A673 (cell line): ENCODE measurements at regions not wholly inside any gene's neighbourhood (a gene's known extent, or its start where the extent isn't known, plus 50 kb on each side); places are given as distances from the start of the nearest gene placed in this dataset.

Experiments
- BruUV-seq: library from RNA; stranded (reverse); fragments of 400-500 nt; replicated peaks from 2 replicates; lab custom pipeline; 2021; lab: Mats Ljungman, UMichigan
- CTCF ChIA-PET: fragments of 300-600 bp; sonication (Branson Sonifier 250); formaldehyde crosslinking; loops from one replicate; lab custom pipeline; 2022; ENCODE audit warnings: antibody characterized with exemption; lab: Charles Lee
- POLR2A ChIA-PET: fragments of 300-600 bp; sonication (Branson Sonifier 250); formaldehyde crosslinking; loops from one replicate; lab custom pipeline; 2022; ENCODE audit warnings: antibody characterized with exemption; ENCODE audit not compliant: low non-redundant PET; lab: Charles Lee
- DNase-seq: peaks from one replicate; pipeline ENCODE4 v3.0.0-alpha.2; 2015; ENCODE audit warnings: low spot score
- H3K27ac ChIP-seq: fragments of 200-600 bp; sonication (generic); 2 replicates; pipeline ENCODE4 v1.5.1; 2016; ENCODE audit warnings: mixed run types, low read depth, mild to moderate bottlenecking, mixed read lengths, antibody characterized with exemption, low read length; ENCODE audit not compliant: poor library complexity, severe bottlenecking
- H3K27me3 ChIP-seq: fragments of 200-600 bp; sonication (generic); replicated peaks from 2 replicates; pipeline ENCODE4 v1.6.1; 2017; ENCODE audit warnings: mixed run types, low read depth, mild to moderate bottlenecking, mixed read lengths, antibody characterized with exemption, low read length; ENCODE audit not compliant: insufficient read depth, poor library complexity
- H3K36me3 ChIP-seq: fragments of 200-600 bp; sonication (generic); 2 replicates; pipeline ENCODE4 v1.6.1; 2016; ENCODE audit warnings: mixed run types, mild to moderate bottlenecking, mixed read lengths, antibody characterized with exemption, low read length; ENCODE audit not compliant: insufficient read depth, poor library complexity, severe bottlenecking
- H3K4me1 ChIP-seq: fragments of 200-600 bp; sonication (generic); 2 replicates; pipeline ENCODE4 v1.6.1; 2017; ENCODE audit warnings: mixed run types, mild to moderate bottlenecking, mixed read lengths, antibody characterized with exemption, low read length; ENCODE audit not compliant: insufficient read depth, poor library complexity, severe bottlenecking
- H3K4me3 ChIP-seq: fragments of 200-600 bp; sonication (generic); 2 replicates; pipeline ENCODE4 v1.5.1; 2016; ENCODE audit warnings: low read depth, mixed run types, mild to moderate bottlenecking, mixed read lengths, low read length; ENCODE audit not compliant: poor library complexity, severe bottlenecking
- H3K9me3 ChIP-seq: fragments of 200-600 bp; sonication (generic); 2 replicates; pipeline ENCODE4 v1.6.1; 2016; ENCODE audit warnings: mixed run types, low read depth, mild to moderate bottlenecking, mixed read lengths, antibody characterized with exemption, low read length; ENCODE audit not compliant: poor library complexity, severe bottlenecking
- EZH2 ChIP-seq: fragments of 200-600 bp; sonication (generic); IDR thresholded peaks from 2 replicates; pipeline ENCODE4 v1.6.1; 2017; ENCODE audit warnings: borderline replicate concordance, low read depth, mild to moderate bottlenecking, mixed read lengths, antibody characterized with exemption, low read length; ENCODE audit not compliant: poor library complexity, severe bottlenecking
- intact Hi-C: fragments of 100-400 bp; cut with micrococcal nuclease; formaldehyde crosslinking; loops from one replicate; pipeline ENCODE4 v1.10.0; 2022; ENCODE audit not compliant: unreplicated experiment
- TF ChIP-seq, protein P1 (sequence below): fragments of 300-800, 200-600 bp; sonication (generic); conservative IDR thresholded peaks from 2 replicates; pipeline ENCODE4 v1.5.1; 2017; ENCODE audit warnings: low read depth, mild to moderate bottlenecking, antibody characterized with exemption, low read length, moderate library complexity, mixed read lengths

DNA sequence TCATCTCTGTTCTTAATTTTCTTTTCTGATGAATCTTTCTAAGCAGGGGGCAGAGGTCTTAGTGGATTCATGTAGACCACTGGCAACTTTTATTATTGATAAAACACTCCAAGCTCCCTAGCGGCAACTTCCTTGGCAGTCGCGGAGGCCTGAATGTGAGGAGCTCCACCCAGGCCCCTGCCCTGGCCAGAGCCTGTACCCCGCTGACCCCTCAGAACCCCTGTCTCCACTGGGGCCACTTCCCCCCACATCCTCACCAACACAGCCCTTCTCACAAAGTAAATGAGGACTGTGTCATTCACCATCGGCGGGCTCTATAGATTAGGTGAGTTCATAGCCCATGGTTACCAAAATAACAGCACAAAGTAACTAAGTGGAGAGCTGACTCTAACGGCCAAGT lies 111.6 kb downstream of the TPRA1 start:
- TF ChIP-seq, protein P1, sequence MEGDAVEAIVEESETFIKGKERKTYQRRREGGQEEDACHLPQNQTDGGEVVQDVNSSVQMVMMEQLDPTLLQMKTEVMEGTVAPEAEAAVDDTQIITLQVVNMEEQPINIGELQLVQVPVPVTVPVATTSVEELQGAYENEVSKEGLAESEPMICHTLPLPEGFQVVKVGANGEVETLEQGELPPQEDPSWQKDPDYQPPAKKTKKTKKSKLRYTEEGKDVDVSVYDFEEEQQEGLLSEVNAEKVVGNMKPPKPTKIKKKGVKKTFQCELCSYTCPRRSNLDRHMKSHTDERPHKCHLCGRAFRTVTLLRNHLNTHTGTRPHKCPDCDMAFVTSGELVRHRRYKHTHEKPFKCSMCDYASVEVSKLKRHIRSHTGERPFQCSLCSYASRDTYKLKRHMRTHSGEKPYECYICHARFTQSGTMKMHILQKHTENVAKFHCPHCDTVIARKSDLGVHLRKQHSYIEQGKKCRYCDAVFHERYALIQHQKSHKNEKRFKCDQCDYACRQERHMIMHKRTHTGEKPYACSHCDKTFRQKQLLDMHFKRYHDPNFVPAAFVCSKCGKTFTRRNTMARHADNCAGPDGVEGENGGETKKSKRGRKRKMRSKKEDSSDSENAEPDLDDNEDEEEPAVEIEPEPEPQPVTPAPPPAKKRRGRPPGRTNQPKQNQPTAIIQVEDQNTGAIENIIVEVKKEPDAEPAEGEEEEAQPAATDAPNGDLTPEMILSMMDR, result no peak
- no peak for TF ChIP-seq EZH2
- Histone ChIP-seq H3K27me3 (peaks cover 6% of the 10 kb centered on the region), H3K36me3 (no peaks in the 10 kb centered on the region), H3K27ac (no peak overlapping the region), H3K9me3 (no peaks in the 10 kb centered on the region), H3K4me3 (no peak overlapping the region), H3K4me1 (no peaks in the 10 kb centered on the region)
- intact Hi-C loops, result no loop called here
- ChIA-PET POLR2A (no interaction called here), CTCF (no interaction called here)
- BruUV-seq, result no TSS peak
- no peak for DNase-seq

DNA sequence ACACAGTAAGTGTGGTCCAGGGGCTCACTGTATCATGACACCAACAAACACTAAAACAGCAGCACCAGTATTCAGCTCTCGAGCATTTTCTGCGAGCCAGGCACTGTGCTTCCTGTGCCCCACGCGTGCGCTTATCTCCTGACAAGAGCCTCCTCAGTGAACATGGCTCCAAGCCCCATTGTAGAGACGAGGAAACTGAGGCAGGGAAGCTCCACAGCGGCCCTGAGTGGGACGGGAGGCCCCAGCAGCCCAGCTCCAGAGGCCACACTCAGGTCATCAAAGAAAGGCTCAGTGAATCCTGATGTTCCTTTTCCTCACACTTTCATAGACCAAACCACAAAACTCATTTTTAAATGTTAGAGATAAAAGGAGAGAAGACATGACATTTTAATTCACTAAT lies 113.1 kb downstream of the TPRA1 start:
- TF ChIP-seq, protein P1, result no peak
- no peak for TF ChIP-seq EZH2
- BruUV-seq, result no TSS peak
- H3K9me3 ChIP-seq, result no peaks in the 10 kb centered on the region
- no peaks in the 10 kb centered on the region for H3K4me1 ChIP-seq
- no peak overlapping the region for H3K27ac ChIP-seq
- ChIA-PET POLR2A (no interaction called here), CTCF (no interaction called here)
- peaks cover 6% of the 10 kb centered on the region for H3K27me3 ChIP-seq
- intact Hi-C loops, result no loop called here
- no peaks in the 10 kb centered on the region for H3K36me3 ChIP-seq
- no peak overlapping the region for H3K4me3 ChIP-seq
- no peak for DNase-seq

DNA sequence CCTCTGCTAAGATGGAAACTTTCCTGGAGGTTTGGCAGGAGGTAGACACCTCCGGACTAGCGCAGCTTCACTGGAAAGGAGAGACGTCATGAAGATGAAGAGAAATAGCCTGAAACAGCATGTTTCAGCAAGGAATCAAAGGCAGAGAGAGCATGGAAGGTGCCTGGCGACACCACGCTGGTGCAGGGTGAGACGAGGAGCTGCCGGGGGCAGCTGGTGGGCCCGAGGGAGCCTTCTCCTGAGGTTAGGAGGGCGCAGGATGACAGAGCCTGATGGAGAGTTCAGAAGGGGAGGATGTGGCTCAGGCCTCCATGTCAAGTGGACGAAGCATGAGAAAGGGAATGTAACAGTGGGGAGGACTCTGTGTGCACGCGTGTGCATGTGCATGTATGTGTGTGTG lies 113.6 kb downstream of the TPRA1 start:
- POLR2A ChIA-PET, result no interaction called here
- H3K27ac ChIP-seq, result no peak overlapping the region
- H3K4me3 ChIP-seq, result no peak overlapping the region
- intact Hi-C loops, result no loop called here
- peaks cover 6% of the 10 kb centered on the region for H3K27me3 ChIP-seq
- DNase-seq, result no peak
- CTCF ChIA-PET, result no interaction called here
- TF ChIP-seq, protein P1, result no peak
- no peak for TF ChIP-seq EZH2
- H3K9me3 ChIP-seq, result no peaks in the 10 kb centered on the region
- BruUV-seq, result no TSS peak
- H3K36me3 ChIP-seq, result no peaks in the 10 kb centered on the region
- H3K4me1 ChIP-seq, result no peaks in the 10 kb centered on the region
